Prostate gland (tissue), 2 donors: ENCODE measurements at regions not wholly inside any gene's neighbourhood (a gene's known extent, or its start where the extent isn't known, plus 50 kb on each side); places are given as distances from the start of the nearest gene placed in this dataset.

ENCODE experiments used
- CTCF ChIP-seq, 4 experiments: fragments of 200-600 bp in 2 of 4; fragments of 450-650 bp in 2 of 4; sonication (generic) in 2 of 4; IDR thresholded peaks; 1 replicate in 3 of 4; 2 replicates in 1 of 4; pipeline ENCODE4 v1.5.1; 2016 to 2019; ENCODE audit warnings: antibody characterized with exemption in 4 of 4, mild to moderate bottlenecking in 2 of 4, moderate library complexity in 2 of 4
- POLR2A ChIP-seq: fragments of 450-650 bp; IDR thresholded peaks from one replicate; pipeline ENCODE4 v1.6.1; 2016; ENCODE audit warnings: antibody characterized with exemption, mild to moderate bottlenecking
- POLR2AphosphoS5 ChIP-seq: sonication (generic); formaldehyde crosslinking; IDR thresholded peaks from one replicate; pipeline ENCODE4 v1.6.1; 2017; ENCODE audit warnings: antibody characterized with exemption

GRCh38 chr22:46060292-46061123, 83.5 kb upstream of the WNT7B start:
- TF ChIP-seq CTCF (IDR thresholded peaks at IDR 0.05), result no peak
- TF ChIP-seq POLR2A, result no peak
- TF ChIP-seq POLR2AphosphoS5, result peak; percentile 61
